ENCODE measurements at regions not wholly inside any gene's neighbourhood (a gene's known extent, or its start where the extent isn't known, plus 50 kb on each side); places are given as distances from the start of the nearest gene placed in this dataset.

DNA sequence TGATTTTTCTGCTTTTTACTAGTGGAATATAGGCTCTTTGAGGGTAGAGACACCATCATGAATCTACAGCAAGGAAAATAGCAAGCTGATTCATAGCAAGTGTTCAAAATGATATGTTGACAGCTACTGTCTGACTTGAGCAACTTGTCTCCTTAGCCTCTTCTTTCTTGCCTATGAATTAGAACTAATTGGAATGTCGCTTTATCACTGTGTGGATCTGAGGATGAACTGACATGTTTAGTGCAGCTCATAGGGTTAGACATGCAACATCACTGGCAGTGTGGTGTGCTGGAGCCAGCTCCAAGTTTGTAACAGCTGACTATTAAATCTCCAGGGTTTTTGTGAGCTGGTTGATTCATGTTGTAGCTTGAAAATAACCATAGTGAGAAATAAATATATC lies 1068.4 kb downstream of the PCDH18 start:
- BruUV-seq (replicated peaks) = no TSS peak
- H3K27me3 ChIP-seq (replicated peaks; ENCODE audit: insufficient read depth, low read depth, low read length, poor library complexity) = no peaks in the 10 kb centered on the region
- H3K36me3 ChIP-seq (ENCODE audit: insufficient read depth, low read length, poor library complexity, severe bottlenecking) = no peaks in the 10 kb centered on the region
- TF ChIP-seq EZH2 (IDR thresholded peaks at IDR 0.05; ENCODE audit: borderline replicate concordance, low read depth, low read length, poor library complexity, severe bottlenecking) = no peak
- TF ChIP-seq, protein P1, sequence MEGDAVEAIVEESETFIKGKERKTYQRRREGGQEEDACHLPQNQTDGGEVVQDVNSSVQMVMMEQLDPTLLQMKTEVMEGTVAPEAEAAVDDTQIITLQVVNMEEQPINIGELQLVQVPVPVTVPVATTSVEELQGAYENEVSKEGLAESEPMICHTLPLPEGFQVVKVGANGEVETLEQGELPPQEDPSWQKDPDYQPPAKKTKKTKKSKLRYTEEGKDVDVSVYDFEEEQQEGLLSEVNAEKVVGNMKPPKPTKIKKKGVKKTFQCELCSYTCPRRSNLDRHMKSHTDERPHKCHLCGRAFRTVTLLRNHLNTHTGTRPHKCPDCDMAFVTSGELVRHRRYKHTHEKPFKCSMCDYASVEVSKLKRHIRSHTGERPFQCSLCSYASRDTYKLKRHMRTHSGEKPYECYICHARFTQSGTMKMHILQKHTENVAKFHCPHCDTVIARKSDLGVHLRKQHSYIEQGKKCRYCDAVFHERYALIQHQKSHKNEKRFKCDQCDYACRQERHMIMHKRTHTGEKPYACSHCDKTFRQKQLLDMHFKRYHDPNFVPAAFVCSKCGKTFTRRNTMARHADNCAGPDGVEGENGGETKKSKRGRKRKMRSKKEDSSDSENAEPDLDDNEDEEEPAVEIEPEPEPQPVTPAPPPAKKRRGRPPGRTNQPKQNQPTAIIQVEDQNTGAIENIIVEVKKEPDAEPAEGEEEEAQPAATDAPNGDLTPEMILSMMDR (conservative IDR thresholded peaks at IDR 0.05; ENCODE audit: low read depth, low read length) = no peak
- ChIA-PET CTCF (no interaction called here), POLR2A (ENCODE audit: low non-redundant PET) (no interaction called here)
- no peaks in the 10 kb centered on the region for H3K4me1 ChIP-seq (ENCODE audit: insufficient read depth, low read length, poor library complexity, severe bottlenecking)
- intact Hi-C loops (cut with micrococcal nuclease; ENCODE audit: unreplicated experiment) = no loop called here
- DNase-seq (ENCODE audit: low spot score) = no peak
- no peak overlapping the region for H3K4me3 ChIP-seq (ENCODE audit: low read depth, low read length, poor library complexity, severe bottlenecking)
- H3K9me3 ChIP-seq (ENCODE audit: low read depth, low read length, poor library complexity, severe bottlenecking) = peaks cover 6% of the 10 kb centered on the region
- H3K27ac ChIP-seq (ENCODE audit: low read depth, low read length, poor library complexity, severe bottlenecking) = no peak overlapping the region

DNA sequence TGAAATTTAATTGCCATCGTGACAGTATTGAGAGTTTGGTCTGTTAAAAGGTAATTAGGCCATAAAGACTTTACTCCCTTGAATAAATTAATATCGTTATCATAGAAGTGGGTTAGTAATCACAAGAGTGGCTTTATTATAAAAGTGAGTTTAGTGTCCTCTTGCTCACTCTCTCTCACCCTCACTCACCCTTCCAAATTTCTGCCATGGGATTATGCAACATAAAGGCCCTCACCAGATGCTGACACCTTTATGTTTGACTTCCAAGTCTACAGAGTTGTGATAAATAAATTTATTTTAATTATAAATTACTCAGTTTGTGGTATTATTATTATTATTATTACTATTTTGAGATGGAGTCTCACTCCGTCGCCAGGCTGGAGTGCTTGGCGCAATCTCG lies 1070.8 kb downstream of the PCDH18 start:
- no peaks in the 10 kb centered on the region for H3K36me3 ChIP-seq (ENCODE audit: insufficient read depth, low read length, poor library complexity, severe bottlenecking)
- H3K27ac ChIP-seq (ENCODE audit: low read depth, low read length, poor library complexity, severe bottlenecking) = no peak overlapping the region
- POLR2A ChIA-PET (ENCODE audit: low non-redundant PET) = no interaction called here
- H3K4me3 ChIP-seq (ENCODE audit: low read depth, low read length, poor library complexity, severe bottlenecking) = no peak overlapping the region
- H3K27me3 ChIP-seq (replicated peaks; ENCODE audit: insufficient read depth, low read depth, low read length, poor library complexity) = no peaks in the 10 kb centered on the region
- intact Hi-C loops (cut with micrococcal nuclease; ENCODE audit: unreplicated experiment) = no loop called here
- no peaks in the 10 kb centered on the region for H3K9me3 ChIP-seq (ENCODE audit: low read depth, low read length, poor library complexity, severe bottlenecking)
- H3K4me1 ChIP-seq (ENCODE audit: insufficient read depth, low read length, poor library complexity, severe bottlenecking) = no peaks in the 10 kb centered on the region
- no TSS peak for BruUV-seq (replicated peaks)
- DNase-seq (ENCODE audit: low spot score) = no peak
- no peak for TF ChIP-seq EZH2 (IDR thresholded peaks at IDR 0.05; ENCODE audit: borderline replicate concordance, low read depth, low read length, poor library complexity, severe bottlenecking)
- TF ChIP-seq, protein P1 (conservative IDR thresholded peaks at IDR 0.05; ENCODE audit: low read depth, low read length) = no peak
- CTCF ChIA-PET = no interaction called here

DNA sequence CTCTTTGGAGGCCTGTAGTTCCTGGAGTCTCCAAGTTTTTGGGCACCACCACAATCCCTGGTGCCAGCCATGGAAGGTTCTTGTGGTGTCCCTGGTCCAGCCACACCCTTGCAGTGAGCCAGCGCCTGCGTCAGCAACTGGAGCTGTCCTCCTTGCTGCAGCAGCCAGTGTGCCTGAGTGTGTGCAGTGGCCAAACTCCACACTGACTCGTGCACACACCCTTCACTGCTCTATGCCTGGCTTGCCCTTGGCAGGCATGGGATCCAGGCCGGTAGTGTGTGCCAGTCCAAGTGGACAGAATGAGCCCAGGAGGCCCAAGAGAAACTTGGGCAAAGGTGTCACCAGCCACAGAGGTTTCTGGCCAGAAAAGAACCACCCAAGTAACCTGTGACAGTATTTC lies 1074.0 kb downstream of the PCDH18 start:
- BruUV-seq (replicated peaks) = no TSS peak
- ChIA-PET CTCF (no interaction called here), POLR2A (ENCODE audit: low non-redundant PET) (no interaction called here)
- intact Hi-C loops (cut with micrococcal nuclease; ENCODE audit: unreplicated experiment) = no loop called here
- H3K27me3 ChIP-seq (replicated peaks; ENCODE audit: insufficient read depth, low read depth, low read length, poor library complexity) = no peaks in the 10 kb centered on the region
- no peak for DNase-seq (ENCODE audit: low spot score)
- H3K9me3 ChIP-seq (ENCODE audit: low read depth, low read length, poor library complexity, severe bottlenecking) = no peaks in the 10 kb centered on the region
- TF ChIP-seq, protein P1 (conservative IDR thresholded peaks at IDR 0.05; ENCODE audit: low read depth, low read length) = no peak
- no peak for TF ChIP-seq EZH2 (IDR thresholded peaks at IDR 0.05; ENCODE audit: borderline replicate concordance, low read depth, low read length, poor library complexity, severe bottlenecking)
- H3K4me3 ChIP-seq (ENCODE audit: low read depth, low read length, poor library complexity, severe bottlenecking) = no peak overlapping the region
- no peaks in the 10 kb centered on the region for H3K4me1 ChIP-seq (ENCODE audit: insufficient read depth, low read length, poor library complexity, severe bottlenecking)
- H3K27ac ChIP-seq (ENCODE audit: low read depth, low read length, poor library complexity, severe bottlenecking) = no peak overlapping the region
- no peaks in the 10 kb centered on the region for H3K36me3 ChIP-seq (ENCODE audit: insufficient read depth, low read length, poor library complexity, severe bottlenecking)

Measured in A673 (cell line).